HG02973 (cell line): ENCODE measurements at regions not wholly inside any gene's neighbourhood (a gene's known extent, or its start where the extent isn't known, plus 50 kb on each side); places are given as distances from the start of the nearest gene placed in this dataset.
"Not testable (repeated sequence)": the region's sequence is repeated elsewhere in the genome, so short reads cannot be mapped to it uniquely, and the experiment has no call there.

ENCODE experiments used
- ATAC-seq: cut with Tn5 transposase; IDR thresholded peaks from one replicate; pipeline ENCODE4 v1.9.1; 2021; ENCODE audit warnings: moderate library complexity; ENCODE audit not compliant: unreplicated experiment

DNA sequence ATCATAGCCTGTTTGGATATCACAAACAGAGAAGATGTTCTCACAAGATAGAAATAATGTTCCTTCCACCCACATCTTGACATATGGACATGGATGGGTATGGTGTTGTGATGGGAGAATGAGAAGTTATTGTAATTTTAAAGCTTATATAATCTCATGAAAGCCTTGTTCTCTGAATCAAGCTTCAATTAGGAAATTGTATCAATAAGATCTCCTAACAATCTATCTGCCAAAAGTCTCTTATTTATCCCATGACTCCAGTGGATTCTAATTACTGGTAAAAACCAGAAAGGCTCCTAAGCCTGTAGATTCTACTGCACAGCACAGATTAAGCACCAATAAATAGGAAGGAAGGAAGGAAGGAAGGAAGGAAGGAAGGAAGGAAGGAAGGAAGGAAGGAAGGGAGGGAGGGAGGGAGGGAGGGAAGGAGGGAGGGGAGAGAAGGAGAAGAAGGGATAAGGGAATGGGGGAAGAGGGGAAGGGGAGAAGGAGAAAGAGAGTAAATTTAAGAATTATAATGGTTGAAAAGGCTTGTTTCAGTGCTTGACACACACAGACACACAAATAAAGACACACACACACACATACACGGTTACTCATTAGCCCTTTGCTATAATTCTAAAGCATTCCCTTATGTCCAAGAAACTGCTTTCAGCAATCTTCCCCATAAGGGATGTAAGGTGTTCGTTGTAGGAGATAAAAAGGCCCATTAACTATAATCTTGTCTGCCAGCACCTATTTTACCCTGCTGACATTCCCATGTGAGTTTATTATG lies 258.0 kb upstream of the API5 start:
- ATAC-seq = no peak

DNA sequence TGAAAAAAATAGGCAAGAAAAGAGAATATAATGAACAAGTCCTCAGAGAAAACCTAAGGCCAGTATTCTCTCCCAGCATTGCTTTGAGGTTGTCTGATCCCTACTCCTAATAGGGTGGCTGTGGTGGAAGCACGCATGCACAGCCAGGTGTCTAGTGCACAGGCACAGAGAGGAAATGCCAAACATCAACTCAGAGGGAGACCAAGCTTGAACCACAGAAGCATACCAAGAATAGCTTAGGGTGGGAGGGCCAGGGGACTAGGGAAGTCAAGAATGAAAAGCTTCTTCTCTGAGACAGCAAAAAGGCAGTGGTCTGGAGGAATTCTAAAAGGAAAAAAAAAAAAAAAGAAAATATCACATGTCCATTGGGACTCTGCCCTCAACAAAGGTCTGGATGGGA lies 244.1 kb upstream of the API5 start:
- ATAC-seq = no peak

GRCh38 chr11:43071338-43071737 lies 240.5 kb upstream of the API5 start:
- no peak for ATAC-seq

- no peak for ATAC-seq
Observed at GRCh38 chr11:43072096-43072495, 239.7 kb upstream of the API5 start.

DNA sequence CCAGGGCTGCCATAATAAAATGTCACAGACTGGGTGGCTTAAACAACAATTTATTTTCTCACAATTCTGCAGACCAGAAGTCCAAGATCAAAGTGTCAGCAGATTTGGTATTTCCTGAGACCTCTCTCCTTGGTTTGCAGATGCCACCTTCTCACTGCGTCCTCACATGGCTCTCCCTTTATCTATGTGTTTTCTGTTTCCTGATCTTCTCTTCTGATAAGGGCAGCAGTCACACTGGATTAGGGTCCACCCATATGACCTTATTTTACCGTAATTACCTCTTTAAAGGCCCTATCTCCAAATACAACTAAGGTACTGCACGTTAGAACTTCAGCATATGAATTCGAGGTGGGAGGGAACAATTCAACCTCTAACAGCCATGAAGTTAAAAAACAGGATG lies 238.9 kb upstream of the API5 start:
- no peak for ATAC-seq

DNA sequence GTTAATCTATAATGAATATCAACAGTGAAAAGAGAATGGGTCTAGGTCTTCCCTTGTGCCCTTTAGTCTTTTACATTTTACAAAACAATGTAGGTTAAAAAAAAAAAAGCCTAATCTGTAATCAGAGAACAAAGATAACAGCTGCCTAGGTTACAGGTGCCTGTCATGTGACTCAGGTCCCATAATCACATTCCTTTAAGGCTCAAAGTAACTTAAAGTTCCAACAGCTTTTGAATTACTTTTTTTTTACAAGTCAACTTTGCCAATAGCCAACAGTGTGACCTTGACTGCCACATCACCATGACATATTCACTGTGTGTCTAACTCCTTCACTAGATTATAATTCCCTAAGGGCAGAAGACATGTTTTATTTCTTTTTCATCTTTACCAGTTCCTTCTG lies 237.0 kb upstream of the API5 start:
- no peak for ATAC-seq

GRCh38 chr11:43101113-43101512 lies 210.7 kb upstream of the API5 start:
- no peak for ATAC-seq

DNA sequence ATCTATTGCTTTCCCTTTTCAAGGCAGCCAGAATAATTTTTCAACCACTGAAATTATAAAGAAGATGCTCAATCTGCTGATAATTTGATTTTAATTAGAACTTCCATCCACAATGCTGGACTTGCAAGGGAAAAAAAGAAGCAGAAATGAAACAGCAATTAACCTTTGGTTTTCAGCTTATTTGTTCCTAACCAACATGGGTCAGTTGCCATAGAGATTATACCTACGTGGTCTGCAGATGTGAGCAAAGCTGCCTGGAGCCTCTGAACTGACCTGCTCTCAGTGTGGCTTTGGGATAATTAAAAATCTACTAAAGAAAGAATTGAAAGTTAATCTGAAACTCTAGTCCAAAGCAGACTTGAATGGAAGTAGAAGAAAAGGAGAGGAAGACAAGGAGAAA lies 195.7 kb upstream of the API5 start:
- ATAC-seq = no peak

DNA sequence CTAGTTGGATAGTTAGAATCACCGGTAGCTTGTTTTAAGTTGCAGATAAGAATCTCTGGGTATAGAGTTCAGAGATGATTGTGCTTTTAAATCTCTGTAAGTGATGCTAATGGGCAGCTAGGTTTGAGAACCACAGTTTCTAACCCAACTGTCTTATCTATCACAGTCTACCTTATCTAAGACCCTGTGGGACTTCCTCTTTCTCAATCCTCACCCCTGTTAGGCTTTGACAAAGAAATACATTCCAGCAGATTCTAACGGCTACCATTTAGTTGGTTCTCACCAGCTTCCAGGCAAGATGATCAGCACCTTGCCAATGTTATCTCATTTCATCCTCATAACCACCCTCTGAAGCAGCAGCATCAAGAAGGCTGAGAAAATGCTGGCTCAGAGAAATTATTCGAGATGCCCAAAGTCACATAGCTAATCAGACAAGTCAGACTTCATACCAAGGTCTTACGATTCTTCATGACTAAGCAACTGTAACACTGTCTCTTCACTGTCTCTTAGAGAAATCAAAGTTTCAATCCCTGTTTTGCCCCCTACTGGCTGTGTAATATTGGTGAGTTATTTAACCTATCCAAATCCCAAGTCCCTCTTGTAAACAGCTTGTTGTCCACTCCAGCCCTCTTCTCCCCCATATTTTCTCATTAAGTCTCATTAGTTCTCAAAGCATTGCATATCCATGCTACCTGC lies 192.4 kb upstream of the API5 start:
- no peak for ATAC-seq

DNA sequence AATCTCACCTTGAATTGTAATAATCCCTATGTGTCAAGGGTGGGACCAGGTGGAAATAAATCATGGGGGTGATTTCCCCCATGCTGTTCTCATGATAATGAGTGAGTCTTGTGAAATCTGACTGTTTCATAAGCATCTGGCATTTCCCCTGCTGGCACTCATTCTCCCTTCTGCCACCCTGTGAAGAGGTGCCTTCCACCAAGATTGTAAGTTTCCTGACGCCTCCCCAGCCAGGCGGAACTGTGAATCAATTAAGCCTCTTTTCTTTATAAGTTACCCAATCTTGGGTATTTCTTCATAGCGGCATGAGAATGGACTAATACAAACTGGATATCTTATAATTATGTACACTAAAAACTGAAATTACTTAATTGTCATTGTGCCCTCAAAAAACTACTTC lies 189.2 kb upstream of the API5 start:
- no peak for ATAC-seq

GRCh38 chr11:43123443-43123842 lies 188.4 kb upstream of the API5 start:
- no peak for ATAC-seq

DNA sequence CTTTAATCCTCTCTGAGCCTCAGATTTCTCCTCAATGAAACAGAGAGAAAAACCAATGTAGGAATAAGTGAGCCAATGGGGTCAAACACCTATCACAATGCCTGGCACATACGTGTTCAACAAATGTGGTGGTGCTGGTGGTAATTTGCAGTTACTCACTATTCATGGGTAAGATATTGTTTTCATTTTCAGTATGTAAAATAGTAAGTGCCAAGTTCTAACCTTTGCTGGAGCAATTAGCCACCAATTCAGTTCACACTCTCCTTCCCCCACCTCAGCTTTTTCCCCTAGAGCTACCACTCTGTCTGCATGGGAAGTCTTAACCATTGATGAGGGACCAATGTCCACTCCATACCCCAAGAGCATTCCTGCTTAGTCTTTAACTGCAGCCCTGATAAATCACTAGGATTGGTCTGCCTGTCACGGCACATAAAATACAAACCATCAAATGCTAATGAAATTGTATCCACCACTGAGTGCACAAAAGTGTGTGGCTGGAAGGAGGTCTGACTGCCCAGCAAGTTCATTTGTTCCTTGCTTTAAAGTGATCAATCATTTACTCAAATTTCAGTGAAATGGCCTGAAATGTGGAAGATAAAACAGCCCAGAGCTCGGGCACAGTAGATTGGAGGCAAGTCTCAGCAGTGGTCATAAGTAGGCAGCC lies 187.4 kb upstream of the API5 start:
- ATAC-seq = no peak

- no peak for ATAC-seq
Observed at GRCh38 chr11:43129329-43129728, 182.5 kb upstream of the API5 start.

DNA sequence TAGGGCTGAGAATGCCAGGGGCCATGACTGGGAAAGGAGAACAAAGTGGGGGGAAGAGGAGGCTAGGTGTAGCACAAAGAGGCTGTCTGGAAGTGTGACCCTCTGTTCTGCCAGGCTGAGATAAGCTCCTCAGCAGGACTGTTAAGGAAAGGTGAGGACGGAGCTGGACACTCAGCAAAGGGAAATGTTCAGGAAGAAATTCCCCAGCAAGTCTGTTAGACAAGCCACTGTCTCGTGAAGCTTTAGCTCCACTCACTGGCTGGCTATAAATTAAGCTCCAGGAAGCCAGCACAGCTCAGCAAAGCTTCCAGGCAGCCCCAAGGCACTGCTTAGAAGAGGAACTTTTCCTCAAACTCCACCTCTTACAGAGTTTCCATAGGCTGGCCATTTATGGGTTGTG lies 181.2 kb upstream of the API5 start:
- no peak for ATAC-seq

- ATAC-seq = peak; percentile 74
Observed at GRCh38 chr11:43135966-43136534, 175.7 kb upstream of the API5 start.

DNA sequence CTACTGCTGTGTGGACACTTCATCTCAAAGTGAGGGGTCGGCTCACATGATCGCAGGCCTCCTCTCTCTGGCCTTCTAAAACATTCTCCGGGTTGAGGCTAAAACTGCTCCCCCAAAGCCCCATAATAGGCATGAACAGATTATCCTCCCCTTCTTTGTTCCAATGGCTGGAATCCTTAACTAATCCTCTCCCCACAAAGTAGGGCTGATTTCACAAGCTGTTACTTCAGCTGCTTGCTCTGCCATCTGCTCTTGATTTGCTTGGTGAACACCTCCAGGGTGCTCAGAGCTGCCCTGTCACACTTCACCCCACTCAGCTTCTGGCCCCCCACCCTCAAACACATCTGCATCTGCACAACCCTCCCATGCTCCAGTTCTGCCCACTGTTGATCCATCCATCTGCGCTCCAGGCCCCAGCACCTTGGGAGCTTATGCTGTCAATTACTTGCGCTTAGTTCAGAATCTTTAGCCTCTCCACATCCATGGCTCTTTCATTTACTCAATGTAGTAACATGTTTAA lies 173.1 kb upstream of the API5 start:
- ATAC-seq = no peak

DNA sequence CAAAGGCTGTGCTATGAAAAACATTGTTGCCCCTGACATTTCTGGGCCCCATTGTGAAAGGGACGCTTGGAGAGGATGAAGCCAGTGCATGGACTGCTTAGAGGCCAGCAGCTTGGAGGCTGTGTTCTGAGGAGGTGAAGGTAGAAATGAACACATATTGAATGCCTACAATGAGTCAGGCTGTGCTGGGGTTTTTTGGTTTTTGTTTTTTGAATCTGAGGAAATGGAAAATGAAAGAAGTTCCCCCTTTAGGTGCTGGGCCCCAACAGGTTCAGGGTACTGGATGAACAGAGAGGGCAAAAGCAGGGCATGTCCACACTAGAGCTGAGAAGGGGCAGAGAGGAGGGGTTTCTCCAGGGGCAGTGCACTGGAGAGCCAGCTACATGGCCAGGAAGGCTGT lies 166.1 kb upstream of the API5 start:
- ATAC-seq = peak; percentile 91

DNA sequence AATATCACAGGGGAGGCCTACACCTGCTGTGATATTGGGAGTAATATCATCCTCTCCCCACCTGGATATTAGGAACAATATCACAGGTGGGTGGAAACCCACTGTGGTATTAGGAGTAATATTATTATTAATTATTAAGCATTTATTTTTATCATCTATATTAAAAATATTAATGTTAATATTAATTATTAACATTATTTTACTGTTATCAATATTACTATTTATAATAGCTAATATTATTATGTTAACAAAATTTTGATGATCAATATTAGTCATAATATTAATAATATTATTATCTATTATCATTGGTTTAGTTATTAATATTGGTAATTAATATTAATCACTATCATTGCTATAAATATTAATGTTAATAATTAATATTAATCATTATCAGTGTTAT lies 161.1 kb upstream of the API5 start:
- no peak for ATAC-seq

DNA sequence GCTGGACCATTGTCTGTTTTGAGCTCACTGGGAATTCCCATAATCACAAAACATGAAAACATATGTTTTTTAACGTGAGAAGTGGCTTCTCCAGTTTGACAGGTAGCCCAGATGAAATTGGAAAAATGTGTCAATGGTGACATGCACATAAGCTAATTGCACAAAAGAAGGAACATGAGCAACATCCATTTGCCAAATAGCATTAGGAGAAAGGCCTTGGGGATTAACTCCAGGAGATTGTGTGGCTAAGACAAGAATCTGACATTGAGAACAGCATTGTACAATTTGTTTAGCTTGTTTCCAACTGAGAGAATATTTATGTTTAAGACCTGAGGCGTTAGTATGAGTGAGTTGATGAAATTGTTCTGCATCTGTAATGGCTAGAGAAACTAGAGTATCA lies 147.0 kb upstream of the API5 start:
- no peak for ATAC-seq

GRCh38 chr11:43165393-43165792 lies 146.4 kb upstream of the API5 start:
- not testable (repeated sequence) for ATAC-seq

DNA sequence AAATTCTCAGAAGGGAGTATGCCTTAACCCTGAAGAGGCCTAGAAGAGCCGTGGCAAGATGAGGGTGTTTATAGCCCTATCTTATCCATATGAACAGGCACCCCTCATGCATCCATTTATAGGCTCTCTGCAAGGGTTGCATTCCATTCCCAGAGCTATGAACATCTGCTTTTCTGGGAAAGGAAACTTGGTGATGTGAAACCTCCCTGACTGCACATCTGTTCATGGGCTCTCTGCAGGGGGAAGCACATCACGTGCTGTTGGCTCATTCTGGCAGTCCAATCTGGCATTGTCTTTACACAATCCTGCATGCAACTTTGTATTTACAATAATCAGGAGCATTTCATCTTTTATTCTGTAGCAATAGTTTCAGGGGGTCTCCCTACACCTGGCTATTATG lies 143.6 kb upstream of the API5 start:
- not testable (repeated sequence) for ATAC-seq

DNA sequence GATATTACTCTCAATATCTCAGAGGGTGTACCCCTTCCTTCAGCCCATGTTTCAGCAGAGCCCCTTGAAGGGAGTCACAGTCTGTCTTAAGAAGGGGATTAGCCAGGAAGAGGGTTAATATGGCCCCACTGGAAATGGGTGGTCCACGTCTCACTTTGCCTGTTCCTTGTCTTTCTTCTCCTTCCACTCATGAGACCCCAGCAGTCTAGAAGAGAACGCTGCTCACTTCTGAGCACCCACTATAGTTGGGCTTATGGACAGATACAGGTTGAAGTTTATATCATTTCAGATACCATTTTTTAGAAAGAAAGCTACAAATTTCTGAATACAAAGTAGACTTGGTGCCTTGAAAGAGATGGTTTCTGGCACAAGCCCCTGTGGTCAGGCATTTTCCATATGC lies 139.3 kb upstream of the API5 start:
- ATAC-seq = no peak
